IMR-90 (cell line): ENCODE measurements at regions not wholly inside any gene's neighbourhood (a gene's known extent, or its start where the extent isn't known, plus 50 kb on each side); places are given as distances from the start of the nearest gene placed in this dataset.

Source experiments
- ATAC-seq: fragments of 200-7000 bp; cut with Tn5 transposase; 2 replicates; pipeline ENCODE4 v1.9.1; 2020; ENCODE audit warnings: low read depth, mild to moderate bottlenecking, moderate library complexity
- BruUV-seq: library from RNA; stranded (reverse); fragments of 400-500 nt; replicated peaks from 2 replicates; lab custom pipeline; 2021; lab: Mats Ljungman, UMichigan
- CTCF ChIA-PET: fragments of 300-600 bp; formaldehyde crosslinking; extraction: SDS; loops from one replicate; lab custom pipeline; 2021; ENCODE audit warnings: antibody characterized with exemption; lab: Yijun Ruan, JAX
- POLR2A ChIA-PET: fragments of 300-600 bp; sonication (Branson Sonifier 250); formaldehyde crosslinking; loops from one replicate; lab custom pipeline; 2022; ENCODE audit warnings: antibody characterized with exemption; ENCODE audit not compliant: unreplicated experiment; lab: Charles Lee
- DNase-seq: peaks from one replicate; pipeline ENCODE4 v3.0.0; 2013
- H2AFZ ChIP-seq: replicated peaks from 2 replicates; pipeline ENCODE3; 2013; ENCODE audit warnings: low read length, mild to moderate bottlenecking; ENCODE audit not compliant: poor library complexity
- H2AK5ac ChIP-seq: 2 replicates; pipeline ENCODE4 v1.6.1; 2013; ENCODE audit warnings: low read depth, low read length, inconsistent platforms
- H2AK9ac ChIP-seq: replicated peaks from 2 replicates; pipeline ENCODE3; 2013; ENCODE audit warnings: mild to moderate bottlenecking, low read depth, low read length, moderate library complexity; ENCODE audit not compliant: poor library complexity
- H2BK120ac ChIP-seq: 2 replicates; pipeline ENCODE4 v1.6.1; 2013; ENCODE audit warnings: low read depth, low read length, inconsistent platforms
- H2BK15ac ChIP-seq: 3 replicates; pipeline ENCODE4 v1.6.1; 2013; ENCODE audit warnings: low read depth, low read length, inconsistent platforms
- H2BK20ac ChIP-seq: 2 replicates; pipeline ENCODE4 v1.6.1; 2013; ENCODE audit warnings: low read depth, mild to moderate bottlenecking, inconsistent platforms, low read length, moderate library complexity
- H2BK5ac ChIP-seq: 2 replicates; pipeline ENCODE4 v1.6.1; 2013; ENCODE audit warnings: mild to moderate bottlenecking, low read depth, low read length, inconsistent platforms; ENCODE audit not compliant: poor library complexity, severe bottlenecking
- H3K14ac ChIP-seq: replicated peaks from 2 replicates; pipeline ENCODE4 v1.6.1; 2013; ENCODE audit warnings: low read depth, low read length, inconsistent platforms
- H3K18ac ChIP-seq: 2 replicates; pipeline ENCODE4 v1.6.1; 2013; ENCODE audit warnings: low read depth, low read length, control low read depth
- H3K23ac ChIP-seq: 2 replicates; pipeline ENCODE4 v1.6.1; 2013; ENCODE audit warnings: low read depth, low read length, inconsistent platforms
- H3K27ac ChIP-seq: 2 replicates; pipeline ENCODE4 v1.5.1; 2013; ENCODE audit warnings: mild to moderate bottlenecking, control low read depth, low read length; ENCODE audit not compliant: insufficient read depth
- H3K27me3 ChIP-seq: 2 replicates; pipeline ENCODE4 v1.6.1; 2013; ENCODE audit warnings: low read length; ENCODE audit not compliant: control insufficient read depth, insufficient read depth
- H3K36me3 ChIP-seq: 2 replicates; pipeline ENCODE4 v1.6.1; 2013; ENCODE audit warnings: low read length, mixed read lengths; ENCODE audit not compliant: control insufficient read depth, insufficient read depth
- H3K4ac ChIP-seq: 2 replicates; pipeline ENCODE4 v1.6.1; 2013; ENCODE audit warnings: low read depth, low read length, inconsistent platforms
- H3K4me1 ChIP-seq: 2 replicates; pipeline ENCODE4 v1.6.1; 2013; ENCODE audit warnings: low read length, mixed read lengths; ENCODE audit not compliant: control insufficient read depth, insufficient read depth
- H3K4me2 ChIP-seq: 2 replicates; pipeline ENCODE4 v1.6.1; 2013; ENCODE audit warnings: low read depth, mild to moderate bottlenecking, control low read depth, low read length, moderate library complexity
- H3K4me3 ChIP-seq: 2 replicates; pipeline ENCODE4 v1.5.1; 2013; ENCODE audit warnings: low read depth, mild to moderate bottlenecking, control low read depth, low read length, moderate library complexity; ENCODE audit not compliant: insufficient read depth
- H3K56ac ChIP-seq: 2 replicates; pipeline ENCODE4 v1.6.1; 2013; ENCODE audit warnings: low read length, inconsistent platforms; ENCODE audit not compliant: insufficient read depth; ENCODE audit errors: extremely low read depth
- H3K79me1 ChIP-seq, 2 experiments: 2 replicates each; pipeline ENCODE4 v1.6.1; 2013; ENCODE audit warnings: low read length in 2 of 2, inconsistent platforms in 1 of 2, low read depth in 1 of 2
- H3K9ac ChIP-seq: 2 replicates; pipeline ENCODE4 v1.6.1; 2013; ENCODE audit warnings: low read depth, low read length, control low read depth
- H3K9me1 ChIP-seq: 2 replicates; pipeline ENCODE4 v1.6.1; 2013; ENCODE audit warnings: low read length, inconsistent platforms; ENCODE audit not compliant: insufficient read depth
- H3K9me3 ChIP-seq: 2 replicates; pipeline ENCODE4 v1.6.1; 2013; ENCODE audit warnings: low read length; ENCODE audit not compliant: control insufficient read depth, insufficient read depth
- H4K20me1 ChIP-seq: 2 replicates; pipeline ENCODE4 v1.6.1; 2013; ENCODE audit warnings: low read length, inconsistent platforms; ENCODE audit not compliant: insufficient read depth
- H4K5ac ChIP-seq: 2 replicates; pipeline ENCODE4 v1.6.1; 2013; ENCODE audit warnings: mild to moderate bottlenecking, low read depth, low read length, control low read depth
- H4K8ac ChIP-seq, 2 experiments: 2 replicates each; pipeline ENCODE4 v1.6.1; 2013; ENCODE audit warnings: low read depth in 2 of 2, low read length in 2 of 2, control low read depth in 1 of 2, inconsistent platforms in 1 of 2
- H4K91ac ChIP-seq: 2 replicates; pipeline ENCODE4 v1.6.1; 2013; ENCODE audit warnings: low read depth, low read length, inconsistent platforms; ENCODE audit not compliant: insufficient read depth
- BHLHE40 ChIP-seq: fragments of 150-350 bp; IDR thresholded peaks from 2 replicates; pipeline ENCODE4 v1.6.1; 2016; ENCODE audit warnings: mild to moderate bottlenecking, low read depth, low read length
- CEBPB ChIP-seq: IDR thresholded peaks from 2 replicates; pipeline ENCODE4 v1.6.1; 2012; ENCODE audit warnings: low read depth, low read length, improper control_type of control experiment
- FOS ChIP-seq: fragments of 150-350 bp; IDR thresholded peaks from 2 replicates; pipeline ENCODE4 v1.6.1; 2016; ENCODE audit warnings: low read depth, low read length
- MAFK ChIP-seq: IDR thresholded peaks from 2 replicates; pipeline ENCODE4 v1.6.1; 2012; ENCODE audit warnings: low read depth, low read length, improper control_type of control experiment
- MAZ ChIP-seq: IDR thresholded peaks from 2 replicates; pipeline ENCODE4 v1.6.1; 2012; ENCODE audit warnings: low read depth, mild to moderate bottlenecking, low read length, improper control_type of control experiment, moderate library complexity, borderline replicate concordance
- MXI1 ChIP-seq: IDR thresholded peaks from 2 replicates; pipeline ENCODE4 v1.6.1; 2012; ENCODE audit warnings: low read depth, mild to moderate bottlenecking, low read length, moderate library complexity, borderline replicate concordance
- NFE2L2 ChIP-seq: fragments of 150-350 bp; IDR thresholded peaks from 2 replicates; pipeline ENCODE4 v1.6.1; 2016; ENCODE audit warnings: low read depth, mild to moderate bottlenecking, low read length
- POLR2A ChIP-seq: IDR thresholded peaks from 2 replicates; pipeline ENCODE4 v1.6.1; 2012; ENCODE audit warnings: mild to moderate bottlenecking, low read depth, low read length
- RAD21 ChIP-seq: IDR thresholded peaks from 2 replicates; pipeline ENCODE4 v1.6.1; 2012; ENCODE audit warnings: low read length, improper control_type of control experiment
- RCOR1 ChIP-seq: IDR thresholded peaks from 2 replicates; pipeline ENCODE4 v1.6.1; 2012; ENCODE audit warnings: mild to moderate bottlenecking, low read length, improper control_type of control experiment; ENCODE audit not compliant: insufficient replicate concordance
- SMC3 ChIP-seq: fragments of 150-350 bp; IDR thresholded peaks from 2 replicates; pipeline ENCODE4 v1.6.1; 2016; ENCODE audit warnings: low read depth, mild to moderate bottlenecking, antibody characterized with exemption, low read length, moderate library complexity
- WGBS, 2 experiments: methylation state at CpG; one replicate each; pipeline versions ENCODE4 v1.1.5 to v1.1.7; 2013; ENCODE audit warnings: missing lambda C conversion rate in 2 of 2; ENCODE audit not compliant: insufficient read length in 1 of 2; ENCODE audit errors: extremely low coverage in 2 of 2; 5-methylcytosine and 5-hydroxymethylcytosine counted together
- dilution Hi-C: fragments of 300-500 bp; cut with HindIII; formaldehyde crosslinking; loops from one replicate; pipeline ENCODE4 v1.14.3; 2018; ENCODE audit warnings: low sequenced_read_pairs; ENCODE audit not compliant: unreplicated experiment
- in situ Hi-C: fragments of 300-500 bp; cut with MboI; formaldehyde crosslinking; loops from 3 replicates; pipeline ENCODE4 v1.14.3; 2019; ENCODE audit warnings: low sequenced_read_pairs, inconsistent platforms, mixed read lengths
- intact Hi-C: fragments of 100-400 bp; cut with micrococcal nuclease; formaldehyde crosslinking; loops from 2 replicates; pipeline ENCODE4 v1.10.0; 2022
- TF ChIP-seq, protein P1 (sequence below): fragments of 150-350 bp; IDR thresholded peaks from 2 replicates; pipeline ENCODE4 v1.6.1; 2016; ENCODE audit warnings: low read depth, mild to moderate bottlenecking, low read length, moderate library complexity, borderline replicate concordance
- TF ChIP-seq, protein P2 (sequence below): conservative IDR thresholded peaks from 2 replicates; pipeline ENCODE4 v1.5.1; 2012; ENCODE audit warnings: mild to moderate bottlenecking, low read depth, low read length, improper control_type of control experiment

DNA sequence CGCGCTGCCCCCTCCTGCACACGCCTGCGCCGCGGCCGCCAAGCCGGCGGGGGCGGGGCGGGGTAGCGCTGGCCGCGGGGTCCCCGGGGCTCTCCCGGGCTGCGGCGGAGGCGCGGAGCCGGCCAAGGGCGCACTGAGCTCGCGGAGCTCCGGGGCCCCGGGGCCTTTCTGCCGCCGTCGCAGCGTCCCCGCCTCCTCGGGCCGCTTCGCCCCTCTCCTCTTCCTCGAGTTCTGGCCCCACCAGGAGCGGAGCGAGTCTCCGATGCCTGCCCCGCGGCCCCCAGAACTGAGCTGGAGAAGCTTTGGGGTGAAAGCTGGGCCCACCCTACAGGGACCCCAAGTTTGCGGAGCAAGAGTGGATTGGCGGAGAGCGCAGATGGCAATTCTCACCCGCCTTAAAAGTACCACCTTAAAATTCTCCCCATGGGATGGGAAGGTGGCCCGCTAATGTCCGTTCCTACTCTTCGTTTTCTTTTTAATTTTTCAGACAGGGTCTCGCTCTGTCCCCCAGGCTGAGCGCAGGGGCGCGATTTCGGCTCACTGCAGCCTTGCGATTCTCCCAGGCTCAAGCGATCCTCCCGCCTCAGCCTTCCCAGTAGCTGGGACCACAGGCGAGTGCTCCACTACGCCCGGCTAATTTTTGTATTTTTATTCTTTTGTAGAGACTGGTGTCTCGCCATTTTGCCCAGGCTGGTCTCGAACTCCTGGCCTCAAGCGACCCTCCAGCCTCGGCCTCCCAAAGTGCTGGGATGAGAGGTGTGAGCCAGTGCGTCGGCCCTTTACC is 129.6 kb downstream of the NDUFA12 start (continued):
- TF ChIP-seq RCOR1 = no peak

DNA sequence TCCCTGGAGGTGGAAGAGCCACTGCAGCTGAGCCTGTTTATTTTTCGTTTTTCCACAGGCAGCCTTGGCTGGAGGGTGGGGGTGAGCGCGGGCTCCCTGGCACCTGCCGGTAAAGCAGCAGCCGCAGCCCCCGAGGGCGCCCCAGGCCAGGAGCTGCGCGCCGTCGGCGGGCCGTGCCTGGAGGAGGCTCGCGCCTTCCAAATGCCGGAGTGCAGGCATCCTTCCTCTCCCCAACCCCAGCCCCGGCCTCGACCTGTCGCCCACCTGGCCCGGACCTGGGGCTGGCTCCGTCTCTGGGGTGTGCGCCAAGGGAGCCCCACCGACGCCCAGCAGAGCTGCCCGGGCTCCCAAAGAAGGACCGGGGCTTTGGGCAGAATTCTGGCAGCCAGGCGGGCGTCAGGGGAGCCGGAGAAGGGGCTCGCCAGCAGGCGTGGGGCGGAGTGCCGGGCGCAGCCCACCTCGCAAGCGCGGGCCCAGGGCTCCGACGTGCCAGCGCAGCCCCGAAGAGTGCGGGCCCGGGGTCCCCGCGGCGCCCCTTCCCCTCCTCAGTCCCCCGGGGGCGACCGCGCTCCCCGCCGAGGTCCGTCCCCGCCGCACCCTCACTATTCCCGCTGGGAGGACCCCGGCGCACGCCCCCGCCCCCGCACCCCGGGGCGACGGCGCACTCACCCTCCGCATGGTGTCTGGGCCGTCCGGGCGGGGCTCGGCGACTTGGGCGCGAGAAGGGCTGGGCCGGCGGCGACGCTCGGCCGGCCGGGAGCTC is 130.3 kb downstream of the NDUFA12 start:
- Histone ChIP-seq H3K9ac (no peak overlapping the region), H3K79me1 (no peaks in the 10 kb centered on the region), H2BK15ac (no peak overlapping the region), H2AK5ac (no peak overlapping the region), H4K8ac (no peak overlapping the region), H3K4me3 (peak overlapping the region; percentile 21; the same call in 1 of the 2 replicates), H4K91ac (no peak overlapping the region), H4K5ac (no peak overlapping the region), H3K27me3 (peaks cover 50% of the 10 kb centered on the region), H3K4me2 (no peak overlapping the region), H2AFZ (no peak overlapping the region), H2BK20ac (no peak overlapping the region), H3K18ac (no peak overlapping the region), H3K14ac (no peak overlapping the region), H2BK120ac (no peak overlapping the region), H2AK9ac (no peak overlapping the region), H3K4me1 (no peaks in the 10 kb centered on the region), H4K20me1 (no peaks in the 10 kb centered on the region), H3K9me3 (0 out of 2 replicates have a peak, but pooled peaks cover 2% of the 10 kb centered on the region), H3K9me1 (no peaks in the 10 kb centered on the region), H3K36me3 (no peaks in the 10 kb centered on the region), H3K23ac (no peak overlapping the region), H3K4ac (no peak overlapping the region), H3K27ac (no peak overlapping the region), H3K56ac (no peak overlapping the region), H2BK5ac (no peak overlapping the region)
- WGBS, 2 experiments = 2% methylated on average over 11 of the region's 80 CpGs; no CpG with 5 or more reads in 1 of the 2 experiments
- in situ Hi-C loops = no loop called here
- POLR2A ChIA-PET = no interaction called here
- no peak; the same call in 1 of the 2 replicates for ATAC-seq
- no TSS peak for BruUV-seq
- dilution Hi-C loops = no loop called here
- CTCF ChIA-PET = no interaction called here
- TF ChIP-seq MAZ (no peak), POLR2A (no peak), CEBPB (no peak), FOS (no peak), MXI1 (no peak), SMC3 (no peak), BHLHE40 (no peak), NFE2L2 (no peak), MAFK (no peak), RAD21 (no peak)
- TF ChIP-seq, protein P1, sequence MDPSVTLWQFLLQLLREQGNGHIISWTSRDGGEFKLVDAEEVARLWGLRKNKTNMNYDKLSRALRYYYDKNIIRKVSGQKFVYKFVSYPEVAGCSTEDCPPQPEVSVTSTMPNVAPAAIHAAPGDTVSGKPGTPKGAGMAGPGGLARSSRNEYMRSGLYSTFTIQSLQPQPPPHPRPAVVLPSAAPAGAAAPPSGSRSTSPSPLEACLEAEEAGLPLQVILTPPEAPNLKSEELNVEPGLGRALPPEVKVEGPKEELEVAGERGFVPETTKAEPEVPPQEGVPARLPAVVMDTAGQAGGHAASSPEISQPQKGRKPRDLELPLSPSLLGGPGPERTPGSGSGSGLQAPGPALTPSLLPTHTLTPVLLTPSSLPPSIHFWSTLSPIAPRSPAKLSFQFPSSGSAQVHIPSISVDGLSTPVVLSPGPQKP = no peak
- TF ChIP-seq, protein P2, sequence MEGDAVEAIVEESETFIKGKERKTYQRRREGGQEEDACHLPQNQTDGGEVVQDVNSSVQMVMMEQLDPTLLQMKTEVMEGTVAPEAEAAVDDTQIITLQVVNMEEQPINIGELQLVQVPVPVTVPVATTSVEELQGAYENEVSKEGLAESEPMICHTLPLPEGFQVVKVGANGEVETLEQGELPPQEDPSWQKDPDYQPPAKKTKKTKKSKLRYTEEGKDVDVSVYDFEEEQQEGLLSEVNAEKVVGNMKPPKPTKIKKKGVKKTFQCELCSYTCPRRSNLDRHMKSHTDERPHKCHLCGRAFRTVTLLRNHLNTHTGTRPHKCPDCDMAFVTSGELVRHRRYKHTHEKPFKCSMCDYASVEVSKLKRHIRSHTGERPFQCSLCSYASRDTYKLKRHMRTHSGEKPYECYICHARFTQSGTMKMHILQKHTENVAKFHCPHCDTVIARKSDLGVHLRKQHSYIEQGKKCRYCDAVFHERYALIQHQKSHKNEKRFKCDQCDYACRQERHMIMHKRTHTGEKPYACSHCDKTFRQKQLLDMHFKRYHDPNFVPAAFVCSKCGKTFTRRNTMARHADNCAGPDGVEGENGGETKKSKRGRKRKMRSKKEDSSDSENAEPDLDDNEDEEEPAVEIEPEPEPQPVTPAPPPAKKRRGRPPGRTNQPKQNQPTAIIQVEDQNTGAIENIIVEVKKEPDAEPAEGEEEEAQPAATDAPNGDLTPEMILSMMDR = no peak
- intact Hi-C loops = no loop called here
- DNase-seq = no peak
